MCF 10A (cell line): ENCODE measurements at regions not wholly inside any gene's neighbourhood (a gene's known extent, or its start where the extent isn't known, plus 50 kb on each side); places are given as distances from the start of the nearest gene placed in this dataset.

Experiments
- BruUV-seq: library from RNA; stranded (reverse); fragments of 400-500 nt; replicated peaks from 2 replicates; lab custom pipeline; 2021; lab: Mats Ljungman, UMichigan
- CTCF ChIA-PET: fragments of 300-600 bp; sonication (Branson Sonifier 250); formaldehyde crosslinking; extraction: SDS; loops from one replicate; lab custom pipeline; 2021; ENCODE audit warnings: antibody characterized with exemption, inconsistent platforms; lab: Yijun Ruan, JAX
- POLR2A ChIA-PET: fragments of 300-600, 350-650 bp; sonication (Branson Sonifier 250); formaldehyde crosslinking; extraction: SDS; loops from one replicate; lab custom pipeline; 2020; ENCODE audit warnings: antibody characterized with exemption, inconsistent platforms; lab: Yijun Ruan, JAX
- DNase-seq: peaks from one replicate; pipeline ENCODE4 v3.0.0-alpha.2; 2018; ENCODE audit not compliant: unreplicated experiment
- H3K27ac Mint-ChIP-seq: one replicate; pipeline ENCODE4 v1.8.0; 2022; ENCODE audit warnings: mild to moderate bottlenecking, low read depth, mixed read lengths; ENCODE audit not compliant: unreplicated experiment
- H3K27me3 Mint-ChIP-seq: one replicate; pipeline ENCODE4 v1.8.0; 2022; ENCODE audit warnings: mixed read lengths; ENCODE audit not compliant: insufficient read depth, unreplicated experiment
- H3K36me3 Mint-ChIP-seq: one replicate; pipeline ENCODE4 v1.8.0; 2022; ENCODE audit warnings: mild to moderate bottlenecking, moderate library complexity, mixed read lengths; ENCODE audit not compliant: insufficient read depth, unreplicated experiment
- H3K4me1 Mint-ChIP-seq: one replicate; pipeline ENCODE4 v1.8.0; 2022; ENCODE audit warnings: mixed read lengths; ENCODE audit not compliant: insufficient read depth, unreplicated experiment
- H3K4me3 Mint-ChIP-seq: one replicate; pipeline ENCODE4 v1.8.0; 2022; ENCODE audit warnings: mild to moderate bottlenecking, moderate library complexity, mixed read lengths; ENCODE audit not compliant: unreplicated experiment
- H3K9me3 Mint-ChIP-seq: one replicate; pipeline ENCODE4 v1.8.0; 2022; ENCODE audit warnings: mixed read lengths; ENCODE audit not compliant: unreplicated experiment
- intact Hi-C: fragments of 100-400 bp; cut with micrococcal nuclease; formaldehyde crosslinking; loops from 2 replicates; pipeline ENCODE4 v1.14.1; 2022
- TF ChIP-seq, protein P1 (sequence below): fragments of 200-600 bp; IDR thresholded peaks from one replicate; pipeline ENCODE4 v1.8.0; 2022; ENCODE audit warnings: antibody characterized with exemption, mild to moderate bottlenecking; ENCODE audit not compliant: unreplicated experiment

DNA sequence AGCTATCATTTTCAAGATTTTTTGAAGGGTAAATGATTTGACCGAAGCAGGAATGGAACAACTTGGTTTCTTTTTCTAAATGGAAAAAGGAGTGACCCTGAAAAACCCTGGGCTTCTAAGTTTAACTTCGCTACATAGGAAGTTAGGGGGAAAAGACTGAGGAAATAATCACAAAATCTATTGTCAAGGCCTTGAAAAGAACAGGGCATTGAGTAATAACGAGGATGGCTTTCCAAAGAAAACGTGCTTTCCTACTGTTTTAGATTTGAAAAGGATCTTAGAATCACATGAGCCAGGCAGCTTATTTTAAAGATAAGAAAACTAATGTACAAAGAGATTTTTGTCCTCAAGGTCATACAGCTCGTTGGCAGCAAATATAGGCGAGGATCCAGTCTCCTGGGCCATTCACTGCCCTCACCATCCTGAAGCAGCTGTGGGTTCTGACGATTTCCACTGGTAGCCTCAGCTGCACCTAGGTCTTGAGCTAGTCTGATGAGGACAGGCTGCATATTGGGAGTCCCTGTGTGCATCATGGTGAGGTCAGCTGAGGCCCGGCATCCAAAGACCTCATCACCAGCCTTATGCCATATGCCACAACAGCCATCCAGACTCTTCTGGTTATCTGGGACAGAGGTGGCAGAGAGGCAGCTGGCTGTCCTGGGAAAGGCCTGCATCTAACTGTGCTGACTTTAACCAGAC, 384.7 kb upstream of the NRP1 start:
- TF ChIP-seq, protein P1, sequence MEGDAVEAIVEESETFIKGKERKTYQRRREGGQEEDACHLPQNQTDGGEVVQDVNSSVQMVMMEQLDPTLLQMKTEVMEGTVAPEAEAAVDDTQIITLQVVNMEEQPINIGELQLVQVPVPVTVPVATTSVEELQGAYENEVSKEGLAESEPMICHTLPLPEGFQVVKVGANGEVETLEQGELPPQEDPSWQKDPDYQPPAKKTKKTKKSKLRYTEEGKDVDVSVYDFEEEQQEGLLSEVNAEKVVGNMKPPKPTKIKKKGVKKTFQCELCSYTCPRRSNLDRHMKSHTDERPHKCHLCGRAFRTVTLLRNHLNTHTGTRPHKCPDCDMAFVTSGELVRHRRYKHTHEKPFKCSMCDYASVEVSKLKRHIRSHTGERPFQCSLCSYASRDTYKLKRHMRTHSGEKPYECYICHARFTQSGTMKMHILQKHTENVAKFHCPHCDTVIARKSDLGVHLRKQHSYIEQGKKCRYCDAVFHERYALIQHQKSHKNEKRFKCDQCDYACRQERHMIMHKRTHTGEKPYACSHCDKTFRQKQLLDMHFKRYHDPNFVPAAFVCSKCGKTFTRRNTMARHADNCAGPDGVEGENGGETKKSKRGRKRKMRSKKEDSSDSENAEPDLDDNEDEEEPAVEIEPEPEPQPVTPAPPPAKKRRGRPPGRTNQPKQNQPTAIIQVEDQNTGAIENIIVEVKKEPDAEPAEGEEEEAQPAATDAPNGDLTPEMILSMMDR = no peak
- no peak overlapping the region for H3K27ac Mint-ChIP-seq
- H3K4me3 Mint-ChIP-seq = no peak overlapping the region
- H3K9me3 Mint-ChIP-seq = no peaks in the 10 kb centered on the region
- POLR2A ChIA-PET = no interaction called here
- no peaks in the 10 kb centered on the region for H3K36me3 Mint-ChIP-seq
- H3K27me3 Mint-ChIP-seq = no peaks in the 10 kb centered on the region
- no TSS peak for BruUV-seq
- no peaks in the 10 kb centered on the region for H3K4me1 Mint-ChIP-seq
- intact Hi-C loops = no loop called here
- no peak for DNase-seq
- CTCF ChIA-PET = interaction anchor here (0.7 kb wide), 1 partner anchor 201 kb away, joined by 3 read pairs; no protein-coding TSS in a partner anchor

DNA sequence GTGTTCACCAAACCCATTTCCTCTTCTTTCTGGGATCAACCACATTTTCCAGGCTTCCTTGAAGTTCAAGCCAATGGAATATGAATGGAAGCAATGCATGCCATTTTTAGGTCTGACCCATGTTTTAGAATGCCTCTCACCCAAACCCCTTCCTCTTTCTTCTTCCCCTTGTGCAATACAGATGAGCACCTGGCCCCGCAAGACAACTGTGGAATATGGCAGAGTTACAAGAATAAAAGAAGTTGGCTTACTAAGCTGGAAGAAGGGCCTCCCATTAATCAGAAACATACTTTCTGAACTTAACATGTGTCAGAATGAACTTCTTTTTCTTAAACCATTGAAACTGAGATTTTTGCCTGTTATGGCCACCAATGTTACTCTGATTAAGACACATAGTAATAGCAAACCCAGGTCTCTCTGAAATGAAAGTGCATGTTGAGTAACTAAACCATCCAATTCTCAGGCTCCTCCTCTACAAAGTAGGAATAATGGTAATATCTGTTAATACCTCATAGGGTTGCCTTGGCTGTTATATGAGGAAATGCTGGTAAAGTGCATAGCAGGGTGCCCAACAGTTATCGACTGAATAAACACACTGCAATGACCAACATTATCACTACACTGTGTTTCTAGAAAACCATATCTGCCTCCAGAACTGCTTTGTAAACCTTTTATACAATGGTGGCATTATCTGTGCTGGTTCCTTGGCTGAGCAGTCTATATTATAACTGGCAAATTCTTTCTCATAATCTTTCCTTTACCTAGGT, 382.2 kb upstream of the NRP1 start:
- Mint-ChIP-seq H3K4me1 (no peaks in the 10 kb centered on the region), H3K36me3 (no peaks in the 10 kb centered on the region), H3K4me3 (no peak overlapping the region), H3K27ac (no peak overlapping the region), H3K9me3 (no peaks in the 10 kb centered on the region), H3K27me3 (no peaks in the 10 kb centered on the region)
- no TSS peak for BruUV-seq
- TF ChIP-seq, protein P1 = no peak
- no peak for DNase-seq
- ChIA-PET CTCF (no interaction called here), POLR2A (no interaction called here)
- intact Hi-C loops = no loop called here

DNA sequence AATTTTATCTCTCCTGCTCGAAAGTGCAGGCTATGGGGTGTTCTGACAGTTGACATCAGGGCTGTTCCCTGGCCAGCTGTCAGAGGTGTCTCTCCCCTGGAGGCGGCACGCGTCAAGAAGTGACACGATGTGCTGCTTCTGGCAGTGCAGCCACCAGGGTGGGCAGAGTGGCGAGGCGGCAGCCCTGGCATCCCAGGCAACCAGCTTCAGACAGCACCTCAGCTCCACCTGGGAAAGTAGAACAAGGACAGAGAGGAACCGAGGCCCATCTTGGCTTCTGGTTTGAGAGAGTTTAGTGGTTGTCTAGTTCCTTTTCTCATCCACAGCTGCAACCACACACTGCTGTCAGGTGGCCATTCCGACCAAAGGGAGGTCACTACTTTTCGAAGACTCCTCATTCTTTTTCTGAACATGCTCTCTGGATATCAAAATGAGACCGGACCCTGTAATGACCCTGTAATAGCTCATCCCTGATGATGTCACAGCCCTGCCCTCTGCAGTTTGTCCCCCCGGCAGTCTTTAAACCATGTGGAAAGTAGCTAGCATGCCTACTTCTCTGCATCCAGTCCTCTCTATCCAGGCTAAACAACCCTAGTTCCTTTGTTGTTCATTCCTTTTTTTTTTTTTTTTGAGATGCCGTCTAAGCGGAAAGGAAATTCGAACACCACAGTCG, 381.0 kb upstream of the NRP1 start:
- ChIA-PET POLR2A (interaction anchor here (0.6 kb wide), 1 partner anchor 696 kb away, joined by 3 read pairs; no protein-coding TSS in a partner anchor), CTCF (no interaction called here)
- BruUV-seq = no TSS peak
- Mint-ChIP-seq H3K9me3 (no peaks in the 10 kb centered on the region), H3K36me3 (no peaks in the 10 kb centered on the region), H3K4me1 (no peaks in the 10 kb centered on the region), H3K27me3 (no peaks in the 10 kb centered on the region), H3K27ac (no peak overlapping the region), H3K4me3 (no peak overlapping the region)
- DNase-seq = no peak
- intact Hi-C loops = no loop called here
- TF ChIP-seq, protein P1 = no peak

DNA sequence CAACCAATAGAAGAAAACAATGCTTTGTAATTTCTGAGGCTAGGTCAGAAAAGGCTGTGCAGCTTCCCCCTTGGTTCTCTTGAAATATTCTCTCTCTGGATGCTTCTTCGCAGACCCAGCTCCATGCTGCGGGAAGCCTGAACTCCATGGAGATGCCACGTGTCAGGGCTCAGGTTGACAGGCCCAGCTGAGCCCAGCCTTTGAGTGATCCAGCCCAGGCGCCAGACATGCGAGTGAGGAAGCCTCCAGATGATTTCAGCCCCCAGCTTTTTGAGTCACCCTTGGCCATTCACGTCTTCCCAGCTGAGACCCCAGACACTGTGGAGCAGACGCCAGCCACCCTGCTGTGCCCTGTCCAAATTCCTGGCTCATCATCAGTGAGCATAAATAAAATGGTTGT, 378.4 kb upstream of the NRP1 start:
- TF ChIP-seq, protein P1 = no peak
- CTCF ChIA-PET = interaction anchor here (0.6 to 0.7 kb wide), 2 partner anchors 34 to 377 kb away, joined by 3 read pairs; no protein-coding TSS in a partner anchor
- intact Hi-C loops = no loop called here
- Mint-ChIP-seq H3K27me3 (no peaks in the 10 kb centered on the region), H3K4me3 (no peak overlapping the region), H3K4me1 (no peaks in the 10 kb centered on the region), H3K27ac (no peak overlapping the region), H3K36me3 (no peaks in the 10 kb centered on the region), H3K9me3 (no peaks in the 10 kb centered on the region)
- POLR2A ChIA-PET = interaction anchor here (0.7 kb wide), 1 partner anchor 229 kb away, joined by 3 read pairs; no protein-coding TSS in a partner anchor
- no peak for DNase-seq
- BruUV-seq = no TSS peak
